Fibroblast of pulmonary artery (primary cell): ENCODE measurements at regions not wholly inside any gene's neighbourhood (a gene's known extent, or its start where the extent isn't known, plus 50 kb on each side); places are given as distances from the start of the nearest gene placed in this dataset.
A peak's percentile ranks its signal among the peaks of the same experiment; 100 is the strongest.

Source experiments
- DNase-seq: peaks from one replicate; pipeline ENCODE4 v3.0.0-alpha.2; 2010; ENCODE audit warnings: low read depth
- H3K4me3 ChIP-seq: replicated peaks from 2 replicates; pipeline ENCODE4 v1.5.1; 2011; ENCODE audit warnings: low read depth, mild to moderate bottlenecking, control low read depth, low read length, moderate library complexity
- CTCF ChIP-seq: IDR thresholded peaks from 2 replicates; pipeline ENCODE4 v1.5.1; 2011; ENCODE audit warnings: mild to moderate bottlenecking, control low read depth, low read length, inconsistent platforms; ENCODE audit errors: missing control alignments

- DNase-seq: no peak
- TF ChIP-seq CTCF: no peak
- H3K4me3 ChIP-seq: no peak overlapping the region
These were observed 55.9 kb upstream of the CAV2 start for GRCh38 chr7:116443646-116444045.

DNA sequence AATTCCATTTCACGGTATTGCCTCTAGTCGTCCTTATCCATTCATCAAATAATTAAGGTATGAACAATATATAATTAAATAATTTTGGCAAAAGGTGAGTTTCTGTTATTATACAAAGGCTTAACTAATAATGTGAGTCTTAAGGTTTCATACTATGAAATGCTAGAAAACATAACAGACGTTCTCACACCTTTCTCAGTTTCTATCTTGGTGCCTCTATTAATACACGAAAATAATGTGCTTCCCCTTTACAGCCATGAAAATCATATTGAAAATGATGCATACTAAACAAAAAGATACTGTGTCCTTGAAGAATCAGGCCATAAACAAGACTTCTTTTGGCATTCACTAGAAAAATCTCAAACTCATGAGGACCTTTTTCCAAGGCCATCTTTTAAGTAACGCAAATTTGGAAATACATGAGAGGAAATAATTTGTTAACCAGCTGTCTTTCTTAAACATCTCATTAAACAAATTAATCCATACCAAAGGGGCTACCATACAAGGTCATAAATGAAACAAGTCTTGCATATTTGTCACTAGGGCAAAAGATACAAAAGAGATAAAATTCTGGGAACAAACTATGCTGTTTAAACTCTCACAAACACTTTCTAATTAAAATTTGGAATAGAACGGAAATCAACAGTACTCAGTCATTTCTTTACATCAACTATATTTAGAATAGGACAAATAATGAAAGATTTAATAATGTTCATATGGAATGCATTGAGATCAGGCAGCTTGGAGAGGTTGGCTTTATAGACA is 53.9 kb upstream of the CAV2 start:
- H3K4me3 ChIP-seq: no peak overlapping the region
- no peak for TF ChIP-seq CTCF
- DNase-seq: no peak

DNA sequence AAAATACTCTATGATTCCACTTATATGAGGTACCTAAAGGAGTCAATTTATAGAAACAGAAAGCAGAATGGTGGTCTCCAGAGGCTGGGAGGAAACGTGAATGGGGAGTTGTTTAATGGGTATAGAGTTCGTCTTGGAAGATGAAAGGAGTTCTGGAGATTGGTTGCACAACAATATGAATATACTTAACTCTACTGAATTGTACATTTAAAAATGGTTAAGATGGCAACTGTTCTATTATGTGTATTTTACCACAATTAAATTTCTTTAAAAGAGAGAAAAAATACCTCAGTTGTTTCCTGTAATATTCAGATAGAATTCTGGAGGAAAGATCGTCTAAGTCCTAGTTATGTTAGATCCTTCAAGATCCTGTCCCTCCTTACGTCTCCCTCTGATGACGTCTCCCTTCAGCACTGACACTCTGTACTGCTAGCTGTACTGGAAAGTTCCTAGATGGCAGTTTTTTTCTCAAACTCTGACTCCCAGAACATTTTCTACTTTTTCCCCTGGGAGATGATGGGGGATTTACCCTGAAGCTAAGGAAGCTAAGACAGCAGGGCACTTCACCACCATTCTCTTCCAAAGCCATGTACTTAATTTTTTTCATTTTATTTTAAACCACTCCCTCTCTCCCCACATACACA is 53.2 kb upstream of the CAV2 start:
- DNase-seq: peak; percentile 75

DNA sequence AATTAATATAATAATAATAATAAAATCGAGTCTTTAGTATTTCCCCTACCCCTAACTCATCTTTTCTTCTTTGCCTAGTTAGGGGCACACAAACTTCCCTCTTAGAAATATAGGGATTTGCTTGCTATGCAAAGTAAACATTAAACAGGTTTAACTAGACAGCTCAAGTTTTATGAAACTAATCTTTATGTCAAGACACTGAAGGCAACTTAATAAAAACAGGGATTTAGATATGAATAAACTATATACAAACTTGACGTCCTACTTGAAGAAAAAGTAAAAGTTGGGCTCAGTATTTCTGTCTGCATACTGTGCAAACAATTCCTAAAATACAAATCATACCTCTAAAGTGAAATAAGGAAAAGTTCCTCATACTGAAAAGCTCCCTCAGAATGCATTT is 52.1 kb upstream of the CAV2 start:
- DNase-seq: no peak
- TF ChIP-seq CTCF: no peak
- H3K4me3 ChIP-seq: no peak overlapping the region

More for the DNA sequence above, 53.2 kb upstream of the CAV2 start:
- H3K4me3 ChIP-seq: no peak overlapping the region
- no peak for TF ChIP-seq CTCF

DNA sequence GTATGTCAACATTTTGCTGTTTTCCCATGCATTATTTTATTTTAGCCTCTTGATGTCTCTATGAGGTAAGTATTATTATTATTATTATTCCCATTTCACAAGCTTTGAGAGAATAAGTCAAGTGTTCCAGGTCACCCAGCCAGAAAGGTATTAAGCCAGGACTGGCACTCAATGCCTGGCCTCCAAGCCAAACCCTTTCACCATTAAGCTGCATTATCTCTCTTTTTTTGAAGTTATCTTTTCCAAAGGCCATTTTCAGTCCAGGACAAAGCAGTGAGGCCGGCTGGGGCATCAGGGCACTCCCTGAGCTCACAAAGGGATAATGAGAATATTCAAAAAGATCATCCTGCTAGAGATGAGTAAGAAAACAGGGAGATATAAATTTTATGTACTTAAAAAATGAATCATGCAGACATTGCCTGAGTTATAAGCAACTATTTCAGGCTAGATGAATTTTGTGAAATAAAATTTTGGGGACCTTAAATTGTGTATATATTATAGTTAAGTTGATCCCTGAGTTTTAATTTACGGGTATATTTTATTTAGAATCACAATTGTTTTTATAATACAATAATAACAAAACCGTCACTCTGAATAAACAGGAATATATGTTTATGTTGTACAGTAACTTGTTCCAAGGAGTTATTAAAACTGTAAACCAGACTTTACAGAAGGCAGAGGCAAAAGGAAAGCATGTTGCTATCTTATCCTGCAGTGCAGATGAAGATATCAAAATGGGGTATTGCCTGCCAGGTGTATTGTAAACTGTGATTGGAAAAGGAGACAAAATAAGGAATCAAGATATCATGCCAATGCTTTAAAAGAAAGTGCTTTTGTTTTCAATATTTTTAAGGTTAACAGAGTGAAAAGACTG is 51.3 kb upstream of the CAV2 start:
- no peak overlapping the region for H3K4me3 ChIP-seq
- TF ChIP-seq CTCF: no peak
- no peak for DNase-seq

DNA sequence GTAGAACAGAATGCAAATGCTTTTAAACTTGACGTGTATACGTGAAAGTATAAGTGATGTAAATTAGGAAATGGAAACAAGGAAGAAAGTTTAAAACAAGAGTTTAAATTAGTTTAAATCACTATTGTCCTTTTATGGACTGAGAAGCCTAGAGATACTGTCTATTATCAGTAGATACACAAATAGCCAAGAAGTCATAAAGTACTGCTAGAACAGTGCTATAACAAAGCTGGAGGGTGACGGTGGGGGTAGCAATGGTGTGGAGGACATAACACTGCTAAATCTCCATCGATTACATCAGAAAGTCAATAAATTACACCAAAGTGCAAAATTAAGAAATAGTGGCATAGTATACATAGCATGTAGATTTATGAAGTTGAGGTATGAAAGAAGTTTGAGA is 50.1 kb upstream of the CAV2 start:
- TF ChIP-seq CTCF: no peak
- H3K4me3 ChIP-seq: no peak overlapping the region
- DNase-seq: no peak
